HL-60 (cell line): ENCODE measurements at regions not wholly inside any gene's neighbourhood (a gene's known extent, or its start where the extent isn't known, plus 50 kb on each side); places are given as distances from the start of the nearest gene placed in this dataset.

Source experiments
- GABPA ChIP-seq: IDR thresholded peaks from 2 replicates; pipeline ENCODE4 v1.6.1; 2012; ENCODE audit warnings: low read depth
- TF ChIP-seq, protein P1 (sequence below): IDR thresholded peaks from one replicate; pipeline ENCODE4 v1.5.1; 2011; ENCODE audit warnings: low read length, control low read depth, inconsistent platforms; ENCODE audit not compliant: insufficient read depth
- TF ChIP-seq, protein P2 (sequence below): IDR thresholded peaks from 2 replicates; pipeline ENCODE4 v1.6.1; 2012; ENCODE audit warnings: low read depth; ENCODE audit not compliant: insufficient replicate concordance

DNA sequence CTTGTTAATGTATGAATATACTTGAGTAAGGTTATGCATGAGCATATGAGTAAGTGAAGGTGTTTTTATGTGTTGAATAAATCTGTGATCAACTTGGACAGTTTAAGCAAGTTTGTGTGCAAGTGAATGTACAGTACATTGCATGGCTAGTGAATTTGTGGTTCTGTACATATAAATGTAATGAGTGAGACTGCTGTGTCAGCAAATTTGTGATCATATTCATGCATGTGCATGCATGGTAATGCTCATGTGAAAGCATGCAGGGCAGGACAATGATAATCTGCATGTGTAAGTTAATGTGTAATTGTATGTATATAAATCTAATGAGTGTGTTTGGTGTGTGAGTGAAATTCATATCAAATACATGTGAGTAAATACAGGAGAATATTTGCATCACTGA is 188.5 kb downstream of the PWWP3B start:
- TF ChIP-seq, protein P1, sequence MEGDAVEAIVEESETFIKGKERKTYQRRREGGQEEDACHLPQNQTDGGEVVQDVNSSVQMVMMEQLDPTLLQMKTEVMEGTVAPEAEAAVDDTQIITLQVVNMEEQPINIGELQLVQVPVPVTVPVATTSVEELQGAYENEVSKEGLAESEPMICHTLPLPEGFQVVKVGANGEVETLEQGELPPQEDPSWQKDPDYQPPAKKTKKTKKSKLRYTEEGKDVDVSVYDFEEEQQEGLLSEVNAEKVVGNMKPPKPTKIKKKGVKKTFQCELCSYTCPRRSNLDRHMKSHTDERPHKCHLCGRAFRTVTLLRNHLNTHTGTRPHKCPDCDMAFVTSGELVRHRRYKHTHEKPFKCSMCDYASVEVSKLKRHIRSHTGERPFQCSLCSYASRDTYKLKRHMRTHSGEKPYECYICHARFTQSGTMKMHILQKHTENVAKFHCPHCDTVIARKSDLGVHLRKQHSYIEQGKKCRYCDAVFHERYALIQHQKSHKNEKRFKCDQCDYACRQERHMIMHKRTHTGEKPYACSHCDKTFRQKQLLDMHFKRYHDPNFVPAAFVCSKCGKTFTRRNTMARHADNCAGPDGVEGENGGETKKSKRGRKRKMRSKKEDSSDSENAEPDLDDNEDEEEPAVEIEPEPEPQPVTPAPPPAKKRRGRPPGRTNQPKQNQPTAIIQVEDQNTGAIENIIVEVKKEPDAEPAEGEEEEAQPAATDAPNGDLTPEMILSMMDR = no peak
- TF ChIP-seq, protein P2, sequence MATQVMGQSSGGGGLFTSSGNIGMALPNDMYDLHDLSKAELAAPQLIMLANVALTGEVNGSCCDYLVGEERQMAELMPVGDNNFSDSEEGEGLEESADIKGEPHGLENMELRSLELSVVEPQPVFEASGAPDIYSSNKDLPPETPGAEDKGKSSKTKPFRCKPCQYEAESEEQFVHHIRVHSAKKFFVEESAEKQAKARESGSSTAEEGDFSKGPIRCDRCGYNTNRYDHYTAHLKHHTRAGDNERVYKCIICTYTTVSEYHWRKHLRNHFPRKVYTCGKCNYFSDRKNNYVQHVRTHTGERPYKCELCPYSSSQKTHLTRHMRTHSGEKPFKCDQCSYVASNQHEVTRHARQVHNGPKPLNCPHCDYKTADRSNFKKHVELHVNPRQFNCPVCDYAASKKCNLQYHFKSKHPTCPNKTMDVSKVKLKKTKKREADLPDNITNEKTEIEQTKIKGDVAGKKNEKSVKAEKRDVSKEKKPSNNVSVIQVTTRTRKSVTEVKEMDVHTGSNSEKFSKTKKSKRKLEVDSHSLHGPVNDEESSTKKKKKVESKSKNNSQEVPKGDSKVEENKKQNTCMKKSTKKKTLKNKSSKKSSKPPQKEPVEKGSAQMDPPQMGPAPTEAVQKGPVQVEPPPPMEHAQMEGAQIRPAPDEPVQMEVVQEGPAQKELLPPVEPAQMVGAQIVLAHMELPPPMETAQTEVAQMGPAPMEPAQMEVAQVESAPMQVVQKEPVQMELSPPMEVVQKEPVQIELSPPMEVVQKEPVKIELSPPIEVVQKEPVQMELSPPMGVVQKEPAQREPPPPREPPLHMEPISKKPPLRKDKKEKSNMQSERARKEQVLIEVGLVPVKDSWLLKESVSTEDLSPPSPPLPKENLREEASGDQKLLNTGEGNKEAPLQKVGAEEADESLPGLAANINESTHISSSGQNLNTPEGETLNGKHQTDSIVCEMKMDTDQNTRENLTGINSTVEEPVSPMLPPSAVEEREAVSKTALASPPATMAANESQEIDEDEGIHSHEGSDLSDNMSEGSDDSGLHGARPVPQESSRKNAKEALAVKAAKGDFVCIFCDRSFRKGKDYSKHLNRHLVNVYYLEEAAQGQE = no peak
- TF ChIP-seq GABPA = no peak
